Endothelial cell of umbilical vein (primary cell): ENCODE measurements at regions not wholly inside any gene's neighbourhood (a gene's known extent, or its start where the extent isn't known, plus 50 kb on each side); places are given as distances from the start of the nearest gene placed in this dataset.

Source experiments
- BruUV-seq: library from RNA; stranded (reverse); fragments of 400-500 nt; replicated peaks from 2 replicates; lab custom pipeline; 2021; lab: Mats Ljungman, UMichigan
- CTCF ChIA-PET: fragments of 300-600, 350-600 bp; sonication (Branson Sonifier 250); formaldehyde crosslinking; loops from one replicate; lab custom pipeline; 2021; ENCODE audit warnings: antibody characterized with exemption, inconsistent platforms; lab: Charles Lee
- POLR2A ChIA-PET: fragments of 300-600, 350-600 bp; sonication (Branson Sonifier 250); formaldehyde crosslinking; loops from one replicate; lab custom pipeline; 2021; ENCODE audit warnings: antibody characterized with exemption, inconsistent platforms; lab: Charles Lee
- DNase-seq: peaks from one replicate; pipeline ENCODE4 v3.0.0-alpha.2; 2011; ENCODE audit warnings: low read depth, low spot score
- FAIRE-seq: peaks from 2 replicates; lab custom pipeline; 2011; peaks lifted over from hg19 to GRCh38; lab: Jason Lieb, UNC
- H2AFZ ChIP-seq: 2 replicates; pipeline ENCODE4 v1.6.0; 2012; ENCODE audit warnings: low read depth, low read length, control low read depth, inconsistent platforms
- H3K27ac ChIP-seq: 2 replicates; pipeline ENCODE4 v1.5.1; 2011; ENCODE audit warnings: low read depth, mild to moderate bottlenecking, control low read depth, low read length, moderate library complexity; ENCODE audit not compliant: insufficient read depth
- H3K27me3 ChIP-seq, 2 experiments: 2 replicates each; pipeline versions ENCODE4 v1.6.0 to v1.6.1; 2011; ENCODE audit warnings: low read length in 2 of 2, mixed read lengths in 1 of 2; ENCODE audit not compliant: control insufficient read depth in 2 of 2, insufficient read depth in 2 of 2
- H3K36me3 ChIP-seq, 2 experiments: 2 replicates in 1 of 2; 3 replicates in 1 of 2; pipeline ENCODE4 v1.5.1; 2011; ENCODE audit warnings: low read length in 2 of 2, mild to moderate bottlenecking in 1 of 2, moderate library complexity in 1 of 2; ENCODE audit not compliant: control insufficient read depth in 2 of 2, insufficient read depth in 2 of 2; ENCODE audit errors: extremely low read depth in 1 of 2
- H3K4me1 ChIP-seq: 3 replicates; pipeline ENCODE4 v1.5.1; 2011; ENCODE audit warnings: mild to moderate bottlenecking, low read length; ENCODE audit not compliant: control insufficient read depth, insufficient read depth; ENCODE audit errors: extremely low read depth
- H3K4me2 ChIP-seq: 2 replicates; pipeline ENCODE4 v1.6.1; 2011; ENCODE audit warnings: low read length, control low read depth, mixed read lengths; ENCODE audit not compliant: insufficient read depth
- H3K4me3 ChIP-seq, 3 experiments: fragments of 200-600 bp in 1 of 3; sonication (generic), shearing (Covaris generic) in 1 of 3; replicated peaks in 1 of 3; 2 replicates each; pipeline ENCODE4 v1.5.1; 2011 to 2016; ENCODE audit warnings: control low read depth in 3 of 3, low read length in 3 of 3, mild to moderate bottlenecking in 2 of 3, inconsistent platforms in 1 of 3, low read depth in 1 of 3, moderate library complexity in 1 of 3; ENCODE audit not compliant: insufficient read depth in 1 of 3
- H3K79me2 ChIP-seq: 2 replicates; pipeline ENCODE4 v1.6.0; 2012; ENCODE audit warnings: low read length, inconsistent platforms; ENCODE audit not compliant: control insufficient read depth, insufficient read depth
- H3K9ac ChIP-seq: replicated peaks from 2 replicates; pipeline ENCODE3; 2011; ENCODE audit warnings: low read length, control low read depth; ENCODE audit not compliant: insufficient read depth; ENCODE audit errors: extremely low read depth
- H3K9me1 ChIP-seq: replicated peaks from 3 replicates; pipeline ENCODE4 v1.6.0; 2011; ENCODE audit warnings: mild to moderate bottlenecking, low read length; ENCODE audit not compliant: control insufficient read depth, insufficient read depth; ENCODE audit errors: extremely low read depth
- H3K9me3 ChIP-seq: replicated peaks from 2 replicates; pipeline ENCODE4 v1.5.1; 2012; ENCODE audit warnings: low read length, inconsistent platforms; ENCODE audit not compliant: control insufficient read depth, insufficient read depth
- H4K20me1 ChIP-seq: replicated peaks from 2 replicates; pipeline ENCODE3; 2011; ENCODE audit warnings: mild to moderate bottlenecking, low read length; ENCODE audit not compliant: control insufficient read depth, insufficient read depth; ENCODE audit errors: extremely low read depth
- EZH2 ChIP-seq: IDR thresholded peaks from 2 replicates; pipeline ENCODE4 v1.6.1; 2012; ENCODE audit warnings: borderline replicate concordance, low read depth, mild to moderate bottlenecking, moderate library complexity, low read length, inconsistent platforms; ENCODE audit not compliant: severe bottlenecking
- FOS ChIP-seq: IDR thresholded peaks from 2 replicates; pipeline ENCODE4 v1.6.1; 2011; ENCODE audit warnings: mild to moderate bottlenecking, low read length, moderate library complexity, borderline replicate concordance; ENCODE audit not compliant: insufficient read depth
- GATA2 ChIP-seq: IDR thresholded peaks from 2 replicates; pipeline ENCODE4 v1.7.0; 2011; ENCODE audit warnings: low read depth, mild to moderate bottlenecking, moderate library complexity, mixed read lengths, low read length; ENCODE audit not compliant: insufficient read length, insufficient read depth
- JUN ChIP-seq: IDR thresholded peaks from 2 replicates; pipeline ENCODE4 v1.6.1; 2011; ENCODE audit warnings: borderline replicate concordance, low read depth; ENCODE audit not compliant: insufficient read length, insufficient read depth
- MYC ChIP-seq: IDR thresholded peaks from one replicate; pipeline ENCODE4 v1.6.1; 2011; ENCODE audit warnings: mild to moderate bottlenecking, low read depth, low read length
- POLR2A ChIP-seq: IDR thresholded peaks from 2 replicates; pipeline ENCODE4 v1.6.1; 2012; ENCODE audit warnings: low read depth, mild to moderate bottlenecking, control low read depth, low read length
- POLR2AphosphoS5 ChIP-seq: IDR thresholded peaks from 2 replicates; pipeline ENCODE4 v1.6.1; 2012; ENCODE audit warnings: low read depth, mild to moderate bottlenecking, control low read depth, low read length, moderate library complexity; ENCODE audit not compliant: insufficient read depth
- dilution Hi-C: fragments of 300-500 bp; cut with MboI; formaldehyde crosslinking; loops from one replicate; pipeline ENCODE4 v1.15.0; 2019; ENCODE audit warnings: low sequenced_read_pairs; ENCODE audit not compliant: extremely low pct_ligation_motif_present
- intact Hi-C: fragments of 100-400 bp; cut with micrococcal nuclease; formaldehyde crosslinking; loops from one replicate; pipeline ENCODE4 v1.10.0; 2022
- TF ChIP-seq, protein P1 (sequence below), 2 donors: IDR thresholded peaks; 1 replicate in 1 of 2; 2 replicates in 1 of 2; pipeline ENCODE4 v1.5.1; 2011; ENCODE audit warnings: low read length in 2 of 2, mild to moderate bottlenecking in 2 of 2, moderate library complexity in 2 of 2, control low read depth in 1 of 2, inconsistent platforms in 1 of 2, low read depth in 1 of 2; ENCODE audit not compliant: insufficient read depth in 1 of 2; ENCODE audit errors: extremely low read depth in 1 of 2
- TF ChIP-seq, protein P2 (sequence below): IDR thresholded peaks from 2 replicates; pipeline ENCODE4 v1.6.1; 2011; ENCODE audit not compliant: insufficient read depth, insufficient read length

DNA sequence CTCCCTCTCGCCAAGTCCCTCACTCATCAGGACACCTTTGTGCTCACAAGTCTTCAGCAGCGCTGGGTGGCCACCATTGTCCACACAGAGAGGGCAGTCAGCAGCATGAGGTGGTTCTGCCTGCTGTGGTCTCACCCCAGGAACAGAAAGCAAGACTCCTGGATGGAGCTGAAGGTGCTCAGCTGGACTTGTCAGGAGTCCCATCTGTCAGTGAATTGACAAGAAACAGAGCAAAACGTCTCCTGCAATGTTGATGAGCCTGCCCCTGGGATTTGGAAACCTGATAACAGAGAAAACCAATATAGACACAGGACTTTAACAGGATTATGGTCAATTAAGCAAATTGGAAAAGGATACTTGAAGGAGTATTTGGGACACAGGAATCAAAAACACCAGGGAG is 122.2 kb upstream of the PRSS58 start:
- TF ChIP-seq, protein P1, sequence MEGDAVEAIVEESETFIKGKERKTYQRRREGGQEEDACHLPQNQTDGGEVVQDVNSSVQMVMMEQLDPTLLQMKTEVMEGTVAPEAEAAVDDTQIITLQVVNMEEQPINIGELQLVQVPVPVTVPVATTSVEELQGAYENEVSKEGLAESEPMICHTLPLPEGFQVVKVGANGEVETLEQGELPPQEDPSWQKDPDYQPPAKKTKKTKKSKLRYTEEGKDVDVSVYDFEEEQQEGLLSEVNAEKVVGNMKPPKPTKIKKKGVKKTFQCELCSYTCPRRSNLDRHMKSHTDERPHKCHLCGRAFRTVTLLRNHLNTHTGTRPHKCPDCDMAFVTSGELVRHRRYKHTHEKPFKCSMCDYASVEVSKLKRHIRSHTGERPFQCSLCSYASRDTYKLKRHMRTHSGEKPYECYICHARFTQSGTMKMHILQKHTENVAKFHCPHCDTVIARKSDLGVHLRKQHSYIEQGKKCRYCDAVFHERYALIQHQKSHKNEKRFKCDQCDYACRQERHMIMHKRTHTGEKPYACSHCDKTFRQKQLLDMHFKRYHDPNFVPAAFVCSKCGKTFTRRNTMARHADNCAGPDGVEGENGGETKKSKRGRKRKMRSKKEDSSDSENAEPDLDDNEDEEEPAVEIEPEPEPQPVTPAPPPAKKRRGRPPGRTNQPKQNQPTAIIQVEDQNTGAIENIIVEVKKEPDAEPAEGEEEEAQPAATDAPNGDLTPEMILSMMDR (IDR thresholded peaks at IDR 0.05; ENCODE audit: extremely low read depth in 1 of 2, insufficient read depth in 1 of 2, low read depth in 1 of 2, low read length in 2 of 2) = no peak
- TF ChIP-seq JUN = no peak
- no peak for TF ChIP-seq FOS
- TF ChIP-seq POLR2AphosphoS5 = no peak
- no peak for TF ChIP-seq POLR2A
- TF ChIP-seq GATA2 = no peak
- no peak for TF ChIP-seq MYC
- TF ChIP-seq EZH2 = no peak
- TF ChIP-seq, protein P2, sequence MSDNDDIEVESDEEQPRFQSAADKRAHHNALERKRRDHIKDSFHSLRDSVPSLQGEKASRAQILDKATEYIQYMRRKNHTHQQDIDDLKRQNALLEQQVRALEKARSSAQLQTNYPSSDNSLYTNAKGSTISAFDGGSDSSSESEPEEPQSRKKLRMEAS = no peak
- H3K79me2 ChIP-seq = no peaks in the 10 kb centered on the region
- no peak overlapping the region for H3K9ac ChIP-seq
- DNase-seq (no peak), FAIRE-seq (no peak)
- no peak overlapping the region for H3K27ac ChIP-seq
- no peak overlapping the region for H3K4me3 ChIP-seq
- H3K9me3 ChIP-seq = no peaks in the 10 kb centered on the region
- BruUV-seq = no TSS peak
- ChIA-PET POLR2A (no interaction called here), CTCF (interaction anchor here (1.0 kb wide), 2 partner anchors 21 to 28 kb away, joined by 3 to 5 read pairs; no protein-coding TSS in a partner anchor)
- no peaks in the 10 kb centered on the region for H3K36me3 ChIP-seq
- no peaks in the 10 kb centered on the region for H3K27me3 ChIP-seq
- H2AFZ ChIP-seq = no peak overlapping the region
- no peaks in the 10 kb centered on the region for H4K20me1 ChIP-seq
- H3K4me1 ChIP-seq = peaks cover 11% of the 10 kb centered on the region
- dilution Hi-C loops (no loop called here), intact Hi-C loops (no loop called here)
- no peaks in the 10 kb centered on the region for H3K9me1 ChIP-seq
- no peak overlapping the region for H3K4me2 ChIP-seq
